Subcutaneous abdominal adipose tissue (tissue), 5 donors: ENCODE measurements at regions not wholly inside any gene's neighbourhood (a gene's known extent, or its start where the extent isn't known, plus 50 kb on each side); places are given as distances from the start of the nearest gene placed in this dataset.
"Not testable (repeated sequence)": the region's sequence is repeated elsewhere in the genome, so short reads cannot be mapped to it uniquely, and the experiment has no call there.

ENCODE experiments used
- H3K27ac ChIP-seq: one replicate; pipeline ENCODE4 v1.7.0; 2013; ENCODE audit warnings: low read depth, mild to moderate bottlenecking, inconsistent platforms, low read length, moderate library complexity
- H3K27me3 ChIP-seq, 5 donors: one replicate each; pipeline ENCODE4 v1.7.0; 2013; ENCODE audit warnings: low read length in 5 of 5, inconsistent platforms in 1 of 5; ENCODE audit not compliant: control insufficient read depth in 5 of 5, insufficient read depth in 4 of 5
- H3K36me3 ChIP-seq, 5 donors: one replicate each; pipeline ENCODE4 v1.7.0; 2013; ENCODE audit warnings: low read length in 5 of 5; ENCODE audit not compliant: control insufficient read depth in 5 of 5, insufficient read depth in 5 of 5
- H3K4me1 ChIP-seq, 5 donors: one replicate each; pipeline ENCODE4 v1.7.0; 2013; ENCODE audit warnings: low read length in 5 of 5, mild to moderate bottlenecking in 3 of 5, moderate library complexity in 1 of 5; ENCODE audit not compliant: control insufficient read depth in 5 of 5, insufficient read depth in 5 of 5
- H3K4me3 ChIP-seq, 5 donors: one replicate each; pipeline ENCODE4 v1.7.0; 2013; ENCODE audit warnings: low read length in 5 of 5, low read depth in 1 of 5
- H3K9ac ChIP-seq, 5 donors: one replicate each; pipeline ENCODE4 v1.7.0; 2013; ENCODE audit warnings: low read length in 5 of 5, mild to moderate bottlenecking in 4 of 5, moderate library complexity in 3 of 5
- H3K9me3 ChIP-seq, 5 donors: one replicate each; pipeline ENCODE4 v1.7.0; 2013; ENCODE audit warnings: low read length in 5 of 5; ENCODE audit not compliant: control insufficient read depth in 5 of 5
- donor health status: healthy.
- donor health status: healthy.
- donor health status: healthy.
- donor health status: healthy.
- donor health status: healthy.

DNA sequence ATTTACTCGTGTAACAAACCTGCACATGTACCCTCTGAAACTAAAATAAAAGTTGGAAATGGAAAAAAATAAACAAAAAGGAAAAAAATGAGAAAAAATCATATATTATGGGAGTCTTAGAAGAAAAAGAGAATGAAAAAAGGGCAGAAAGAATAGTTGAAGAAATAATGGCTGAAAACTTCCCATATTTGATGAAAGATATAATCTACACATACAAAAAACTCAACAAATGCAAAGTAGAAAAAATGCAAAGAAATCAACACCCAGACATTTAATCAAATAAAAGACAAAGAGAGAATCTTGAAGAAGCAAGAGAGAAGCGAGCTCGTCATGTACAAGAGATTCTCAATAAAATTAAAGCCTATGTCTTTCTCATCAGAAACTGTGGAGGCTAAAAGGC lies 73.8 kb downstream of the SLC25A46 start:
- H3K4me1 ChIP-seq: no peaks in the 10 kb centered on the region
- H3K4me3 ChIP-seq: no peak overlapping the region
- H3K27ac ChIP-seq: no peak overlapping the region
- no peaks in the 10 kb centered on the region for H3K36me3 ChIP-seq
- no peaks in the 10 kb centered on the region for H3K27me3 ChIP-seq
- peaks cover 0 to 10% (median 9%) of the 10 kb centered on the region in 5 donors for H3K9me3 ChIP-seq
- no peak overlapping the region for H3K9ac ChIP-seq

DNA sequence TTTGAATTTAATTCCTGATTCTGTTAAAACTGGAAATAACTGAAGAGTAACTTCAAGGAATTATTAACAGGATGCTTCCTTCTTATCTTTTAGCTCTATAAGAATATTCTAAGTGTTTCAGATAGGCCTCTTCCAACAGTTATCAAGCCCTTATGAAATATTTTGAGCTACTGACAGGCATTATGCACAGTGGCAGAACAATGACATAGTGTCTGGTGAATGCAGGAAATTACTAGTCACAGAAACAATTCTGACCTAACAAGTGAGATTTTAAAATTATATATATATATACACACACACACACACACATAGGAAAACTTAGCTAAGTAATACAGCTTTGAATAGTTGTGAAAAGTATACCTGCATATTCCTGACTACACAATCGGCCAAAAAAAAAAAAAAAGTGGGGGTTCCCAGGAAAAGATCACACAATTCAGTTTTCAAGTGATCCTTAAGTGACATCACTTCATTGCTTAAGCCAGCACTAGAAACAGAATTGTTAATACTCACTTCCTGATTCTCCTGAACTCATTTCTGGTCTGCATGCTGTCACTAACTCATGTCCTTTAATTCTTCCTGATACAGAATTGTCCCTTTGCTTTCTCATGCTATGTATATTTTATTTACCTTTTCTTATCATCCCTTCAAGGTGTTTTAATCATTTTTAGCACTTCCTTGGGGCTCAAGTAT lies 77.3 kb downstream of the SLC25A46 start:
- Histone ChIP-seq H3K27ac (no peak overlapping the region), H3K36me3 (no peaks in the 10 kb centered on the region), H3K4me3 (no peak overlapping the region), H3K27me3 (no peaks in the 10 kb centered on the region), H3K4me1 (no peaks in the 10 kb centered on the region), H3K9ac (no peak overlapping the region), H3K9me3 (peaks cover 0 to 10% (median 9%) of the 10 kb centered on the region in 5 donors)

DNA sequence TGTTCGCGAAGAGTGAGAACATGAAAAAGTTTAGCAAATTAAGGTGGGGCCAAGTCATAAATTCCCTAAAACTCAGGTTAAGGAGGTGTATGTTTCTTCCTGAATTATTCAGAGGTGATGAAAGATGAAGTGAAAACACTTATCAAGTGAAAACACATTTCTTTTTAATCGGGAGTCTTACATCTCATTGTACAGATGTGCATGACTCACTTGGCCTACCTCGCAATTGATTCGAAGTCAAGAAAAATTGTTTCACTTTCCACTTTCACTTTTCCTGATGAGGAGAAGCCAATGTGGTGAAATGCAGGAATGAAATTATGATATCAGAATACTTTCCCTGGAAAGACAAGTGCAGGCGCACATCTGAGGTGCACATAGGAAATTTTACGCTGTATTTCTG lies 78.7 kb downstream of the SLC25A46 start:
- Histone ChIP-seq H3K27me3 (no peaks in the 10 kb centered on the region), H3K27ac (no peak overlapping the region), H3K9ac (no peak overlapping the region), H3K4me1 (no peaks in the 10 kb centered on the region), H3K4me3 (no peak overlapping the region), H3K36me3 (no peaks in the 10 kb centered on the region), H3K9me3 (peaks cover 0 to 3% (median 1%) of the 10 kb centered on the region in 5 donors)

DNA sequence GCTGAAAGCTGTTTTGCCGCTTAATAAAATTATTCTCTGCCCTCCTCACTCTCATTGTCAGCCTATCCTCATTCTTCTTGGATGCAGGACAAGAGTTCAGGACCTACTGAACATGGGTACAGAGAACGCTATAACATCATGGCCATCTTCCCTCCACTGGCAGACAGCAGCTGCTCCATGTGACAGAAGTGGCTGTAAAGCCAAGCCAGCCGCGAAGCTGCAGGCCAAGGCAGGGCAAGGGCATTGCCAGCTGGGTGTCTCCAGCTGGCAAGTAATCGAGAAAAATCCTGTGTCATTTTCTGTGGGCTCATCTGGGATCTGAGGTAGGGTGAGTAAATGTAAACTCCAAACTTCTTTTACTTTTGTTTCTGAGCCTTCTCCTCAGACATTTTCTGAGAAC lies 84.8 kb downstream of the SLC25A46 start:
- Histone ChIP-seq H3K9ac (no peak overlapping the region), H3K27me3 (no peaks in the 10 kb centered on the region), H3K4me1 (no peaks in the 10 kb centered on the region), H3K36me3 (no peaks in the 10 kb centered on the region), H3K27ac (no peak overlapping the region), H3K4me3 (no peak overlapping the region), H3K9me3 (peaks cover 7 to 26% (median 20%) of the 10 kb centered on the region in 5 donors)

DNA sequence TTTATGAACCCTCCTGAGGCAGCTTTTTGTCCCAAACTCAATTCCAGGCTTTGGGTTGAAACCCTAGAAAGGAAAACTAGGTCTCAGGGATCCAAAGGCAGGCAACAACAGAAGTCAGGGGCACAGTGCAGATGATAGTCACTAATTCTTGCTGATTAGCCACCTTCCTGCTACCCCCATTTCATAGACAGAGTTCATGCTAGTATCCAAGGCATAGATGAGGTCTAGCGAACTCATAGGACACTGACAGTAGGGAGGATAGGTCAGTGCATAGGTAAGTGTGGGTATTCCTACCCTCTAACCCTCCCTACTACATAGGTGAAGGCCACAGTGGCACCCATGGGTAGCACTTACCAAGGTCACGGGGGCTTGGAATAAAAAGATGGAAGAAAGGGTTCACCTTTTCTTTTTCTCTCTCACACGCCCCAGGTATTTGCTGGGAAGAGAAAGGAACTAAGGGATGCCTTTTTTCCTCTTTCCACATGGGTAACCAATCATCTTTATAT lies 86.2 kb downstream of the SLC25A46 start:
- Histone ChIP-seq H3K9ac (no peak overlapping the region), H3K9me3 (peaks cover 9 to 32% (median 20%) of the 10 kb centered on the region in 5 donors), H3K4me3 (peak overlapping the region in 2 of 5 donors; percentile 24 to 34), H3K27ac (no peak overlapping the region), H3K36me3 (no peaks in the 10 kb centered on the region), H3K4me1 (no peaks in the 10 kb centered on the region), H3K27me3 (no peaks in the 10 kb centered on the region)

DNA sequence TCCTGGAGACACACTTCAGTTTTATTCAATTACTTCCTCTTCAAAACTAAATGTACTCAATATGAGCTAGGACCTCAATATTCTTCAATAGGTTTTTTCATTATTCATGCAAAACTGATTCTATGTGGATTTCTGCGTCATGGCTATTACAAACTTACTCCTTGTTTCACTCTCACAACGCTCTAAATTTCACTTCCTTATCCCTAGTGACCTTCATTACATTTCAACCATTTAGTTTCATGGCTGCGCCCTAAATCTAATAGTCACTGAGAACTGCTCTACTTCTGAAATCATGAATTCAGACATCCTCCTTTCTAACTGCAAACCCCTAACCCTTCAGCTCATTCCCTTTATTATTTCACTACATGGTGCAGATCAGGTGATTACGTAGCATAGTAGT lies 93.9 kb downstream of the SLC25A46 start:
- Histone ChIP-seq H3K9ac (no peak overlapping the region), H3K4me3 (no peak overlapping the region), H3K4me1 (no peaks in the 10 kb centered on the region), H3K27ac (no peak overlapping the region), H3K27me3 (no peaks in the 10 kb centered on the region), H3K9me3 (peaks cover 0 to 7% (median 3%) of the 10 kb centered on the region in 5 donors), H3K36me3 (no peaks in the 10 kb centered on the region)

DNA sequence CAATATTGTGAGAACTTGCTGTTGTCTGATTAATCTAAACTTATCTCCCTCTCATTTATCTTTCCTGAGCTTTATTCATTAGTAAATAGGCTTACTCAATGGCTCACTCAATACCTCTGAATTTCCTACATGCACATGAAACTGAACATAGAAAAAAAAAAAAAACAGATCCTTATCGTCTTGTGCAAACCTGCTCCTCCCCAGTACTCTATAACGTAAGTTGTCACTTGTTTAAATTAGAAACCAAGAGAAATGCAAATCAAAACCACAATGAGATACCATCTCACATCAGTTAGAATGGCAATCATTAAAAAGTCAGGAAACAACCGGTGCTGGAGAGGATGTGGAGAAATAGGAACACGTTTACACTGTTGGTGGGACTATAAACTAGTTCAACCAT lies 96.1 kb downstream of the SLC25A46 start:
- H3K9me3 ChIP-seq, H3K4me3 ChIP-seq, H3K4me1 ChIP-seq, H3K36me3 ChIP-seq, H3K9ac ChIP-seq, H3K27ac ChIP-seq, H3K27me3 ChIP-seq: not testable (repeated sequence)

DNA sequence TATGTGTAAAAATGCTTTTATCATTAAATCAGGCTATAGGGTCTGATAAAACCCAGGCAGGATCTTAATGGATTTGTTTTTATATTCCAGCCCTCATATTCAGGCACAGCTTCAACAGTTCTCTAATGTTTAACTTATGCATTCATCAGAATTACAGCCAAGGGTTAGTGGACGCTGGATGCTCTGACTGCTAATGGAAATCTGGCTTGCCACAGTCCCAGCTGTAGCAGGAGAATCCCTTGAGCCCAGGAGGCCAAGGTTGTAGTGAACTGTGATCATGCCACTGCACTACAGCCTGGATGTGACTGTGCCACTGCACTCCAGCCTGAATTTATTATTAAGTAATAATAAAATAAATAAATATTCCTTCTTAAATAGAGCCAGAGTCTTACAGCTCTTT lies 98.0 kb downstream of the SLC25A46 start:
- H3K27ac ChIP-seq: no peak overlapping the region
- H3K4me3 ChIP-seq: no peak overlapping the region
- H3K9ac ChIP-seq: no peak overlapping the region
- no peaks in the 10 kb centered on the region for H3K36me3 ChIP-seq
- peaks cover 0 to 9% (median 3%) of the 10 kb centered on the region in 5 donors for H3K4me1 ChIP-seq
- H3K27me3 ChIP-seq: no peaks in the 10 kb centered on the region
- H3K9me3 ChIP-seq: no peaks in the 10 kb centered on the region

DNA sequence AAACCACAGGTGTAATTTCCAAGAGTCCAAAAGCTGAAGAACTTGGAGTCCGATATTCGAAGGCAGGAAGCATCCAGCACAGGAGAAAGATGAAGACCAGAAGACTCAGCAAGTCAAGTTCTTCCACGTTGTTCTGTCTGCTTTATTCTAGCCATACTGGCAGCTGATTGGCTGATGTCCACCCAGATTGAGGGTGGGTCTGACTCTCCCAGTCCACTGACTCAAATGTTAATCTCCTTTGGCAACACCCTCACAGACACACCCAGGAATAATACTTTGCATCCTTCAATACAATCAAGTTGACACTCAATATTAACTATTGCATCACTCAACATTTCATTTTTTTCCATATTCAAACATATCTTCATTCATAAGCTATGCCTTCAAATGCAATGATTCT lies 99.5 kb downstream of the SLC25A46 start:
- not testable (repeated sequence) for H3K27me3 ChIP-seq, H3K4me1 ChIP-seq, H3K9me3 ChIP-seq, H3K36me3 ChIP-seq, H3K27ac ChIP-seq, H3K9ac ChIP-seq, H3K4me3 ChIP-seq

DNA sequence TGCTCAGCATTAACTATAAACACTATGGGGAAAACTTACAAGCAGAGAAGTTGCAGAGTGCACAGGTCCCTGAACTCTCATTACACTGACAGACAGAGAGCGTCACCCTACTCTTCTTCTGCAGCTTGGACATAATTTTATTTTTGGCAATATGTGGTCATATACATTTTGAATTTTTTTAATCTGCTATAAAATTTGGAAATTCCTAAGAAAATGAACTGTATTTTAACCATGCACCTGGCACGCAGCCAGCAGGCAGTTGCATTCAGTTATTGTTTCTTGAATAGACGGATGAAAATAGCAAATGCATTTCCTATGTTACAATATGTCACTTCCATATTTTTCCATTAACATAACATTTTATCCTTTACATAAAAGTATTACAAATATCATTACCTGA lies 100.2 kb downstream of the SLC25A46 start:
- H3K4me3 ChIP-seq: no peak overlapping the region
- H3K9me3 ChIP-seq: no peaks in the 10 kb centered on the region
- H3K4me1 ChIP-seq: peaks cover 0 to 9% (median 3%) of the 10 kb centered on the region in 5 donors
- H3K36me3 ChIP-seq: no peaks in the 10 kb centered on the region
- no peak overlapping the region for H3K9ac ChIP-seq
- no peaks in the 10 kb centered on the region for H3K27me3 ChIP-seq
- H3K27ac ChIP-seq: no peak overlapping the region
